HG02943 (cell line): ENCODE measurements at regions not wholly inside any gene's neighbourhood (a gene's known extent, or its start where the extent isn't known, plus 50 kb on each side); places are given as distances from the start of the nearest gene placed in this dataset.

ENCODE experiments used
- ATAC-seq: cut with Tn5 transposase; IDR thresholded peaks from one replicate; pipeline ENCODE4 v1.9.1; 2021; ENCODE audit warnings: mild to moderate bottlenecking, low read depth, moderate library complexity; ENCODE audit not compliant: unreplicated experiment

DNA sequence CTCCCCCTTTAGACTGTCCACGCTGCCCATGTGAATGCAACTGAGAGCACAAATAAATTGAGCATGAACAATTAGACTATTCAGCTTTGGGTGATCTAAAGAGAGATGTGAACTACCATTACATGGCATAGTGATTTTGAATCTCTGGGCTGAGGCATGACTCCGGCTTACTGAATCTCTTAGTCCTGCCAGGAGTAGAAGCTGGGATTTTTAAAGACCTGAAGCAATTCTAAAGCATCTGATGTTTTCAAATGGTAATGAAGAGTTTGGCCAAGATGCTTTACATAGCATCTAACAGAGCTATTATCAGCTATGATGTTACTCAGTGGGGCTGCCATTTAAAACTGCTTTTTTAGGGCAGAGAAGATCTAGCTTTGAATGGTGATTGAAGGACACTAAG lies 1059.1 kb downstream of the SORCS3 start:
- no peak for ATAC-seq

DNA sequence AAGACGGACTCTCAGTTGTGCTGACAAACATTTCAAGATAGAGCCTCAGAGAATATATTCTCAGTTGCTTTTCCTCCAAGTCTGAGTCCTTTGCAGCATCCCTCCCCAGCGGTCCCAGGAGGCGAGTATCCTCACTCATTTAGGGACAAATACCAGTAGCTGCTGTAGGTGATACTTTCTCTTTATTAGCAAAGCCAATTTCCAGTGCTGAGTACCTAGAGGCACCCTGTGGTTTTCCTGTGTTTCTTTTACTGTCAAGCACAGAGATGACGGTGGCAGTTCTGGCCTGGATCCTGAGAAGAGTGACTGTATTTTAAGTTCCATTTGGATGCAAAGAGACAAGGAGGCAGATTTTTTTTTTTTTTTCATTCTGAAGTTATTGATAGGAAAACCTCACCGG lies 1058.4 kb downstream of the SORCS3 start:
- ATAC-seq, result no peak

DNA sequence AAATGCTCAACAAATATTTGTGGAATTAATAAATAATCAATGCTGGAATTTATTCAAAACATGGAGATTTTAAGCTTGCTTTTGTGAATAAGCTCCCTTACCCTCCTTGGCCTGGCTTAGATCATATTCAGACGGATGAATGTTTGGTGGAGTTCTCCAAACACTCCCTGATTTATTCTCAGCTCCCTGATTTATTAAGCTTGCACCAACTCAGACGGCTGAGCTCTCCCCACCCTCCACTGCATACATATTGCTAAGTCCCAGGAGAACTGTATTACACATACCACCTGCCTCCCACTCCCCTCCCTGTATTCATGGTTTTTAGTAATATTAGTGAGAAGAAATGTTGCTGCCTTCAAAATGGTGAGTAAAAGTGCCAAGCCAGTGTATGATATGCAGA lies 1057.5 kb downstream of the SORCS3 start:
- ATAC-seq, result no peak

DNA sequence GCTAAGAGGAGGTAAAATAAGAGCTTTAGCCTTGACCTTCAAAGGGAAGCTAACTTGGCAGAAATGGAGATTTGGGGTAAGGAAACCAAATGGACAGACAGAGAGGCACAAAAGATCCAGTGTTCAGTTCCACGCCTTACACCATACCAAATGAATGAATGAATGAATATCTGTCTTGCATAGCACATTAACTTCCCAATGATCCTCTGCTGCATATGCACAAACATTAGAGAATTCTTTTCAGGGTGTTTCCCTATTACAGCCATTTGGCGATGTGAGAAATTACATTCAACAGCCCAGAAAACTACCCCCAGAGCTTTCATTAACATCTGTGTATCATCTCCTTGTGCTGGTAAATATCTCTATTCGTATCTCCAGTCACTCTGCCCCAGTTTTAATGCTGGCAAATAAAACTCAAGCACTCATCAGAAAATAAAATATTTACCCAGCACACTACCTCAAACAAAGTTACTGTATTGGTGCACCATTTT lies 1056.2 kb downstream of the SORCS3 start:
- ATAC-seq, result no peak

DNA sequence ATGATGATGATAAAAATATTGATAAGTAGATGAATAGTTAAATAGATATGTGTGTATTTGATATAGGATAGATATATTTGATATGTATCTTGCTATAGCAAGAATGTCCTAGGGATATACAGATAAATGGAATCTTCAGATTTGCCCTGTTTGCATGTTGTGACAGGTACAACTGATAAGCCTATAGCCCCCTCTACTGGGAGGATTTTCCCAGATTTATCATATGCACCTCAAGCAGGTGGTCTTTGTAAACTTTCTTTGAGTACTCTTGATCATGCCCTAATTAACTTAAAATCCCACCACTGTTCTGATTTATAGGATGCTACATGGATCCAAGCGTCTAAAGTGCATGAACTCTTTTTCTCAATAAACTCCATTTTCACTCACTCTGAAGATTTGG lies 1050.7 kb downstream of the SORCS3 start:
- ATAC-seq, result no peak

DNA sequence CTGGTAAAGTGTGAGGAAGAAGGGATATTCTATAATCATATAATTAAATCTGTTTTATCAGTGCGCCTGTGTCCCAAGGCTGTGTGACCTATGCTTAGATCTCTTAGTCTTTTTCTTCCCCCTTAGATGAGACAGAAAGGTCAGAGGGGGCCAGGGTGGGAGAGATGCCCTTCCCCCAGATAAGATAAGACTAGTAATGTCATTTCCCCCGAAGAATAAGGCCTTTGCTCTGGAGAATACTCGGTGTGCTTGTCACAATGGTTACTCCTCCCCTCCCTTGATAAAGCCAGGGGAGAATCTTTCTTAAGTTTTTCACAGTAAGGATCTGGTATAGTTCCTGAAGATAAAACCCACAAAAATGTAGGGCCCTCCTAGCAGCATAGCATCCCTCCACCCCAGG lies 1041.8 kb downstream of the SORCS3 start:
- ATAC-seq, result no peak

DNA sequence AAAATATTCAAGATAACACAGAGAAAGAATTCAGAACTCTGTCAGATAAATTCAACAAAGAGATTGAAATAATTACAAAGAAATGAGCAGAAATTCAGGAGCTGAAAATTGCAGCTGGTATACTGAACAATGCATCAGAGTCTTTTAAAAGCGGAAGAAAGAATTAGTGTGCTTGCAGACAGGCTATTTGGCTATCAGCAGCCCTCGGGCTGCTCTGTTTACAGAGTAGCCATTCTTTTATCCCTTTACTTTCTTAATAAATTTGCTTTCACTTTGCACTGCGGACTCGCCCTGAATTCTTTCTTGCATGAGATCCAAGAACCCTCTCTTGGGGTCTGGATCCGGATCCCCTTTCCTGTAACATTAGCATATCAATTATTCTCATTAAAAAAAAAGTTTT lies 1040.0 kb downstream of the SORCS3 start:
- ATAC-seq, result no peak

DNA sequence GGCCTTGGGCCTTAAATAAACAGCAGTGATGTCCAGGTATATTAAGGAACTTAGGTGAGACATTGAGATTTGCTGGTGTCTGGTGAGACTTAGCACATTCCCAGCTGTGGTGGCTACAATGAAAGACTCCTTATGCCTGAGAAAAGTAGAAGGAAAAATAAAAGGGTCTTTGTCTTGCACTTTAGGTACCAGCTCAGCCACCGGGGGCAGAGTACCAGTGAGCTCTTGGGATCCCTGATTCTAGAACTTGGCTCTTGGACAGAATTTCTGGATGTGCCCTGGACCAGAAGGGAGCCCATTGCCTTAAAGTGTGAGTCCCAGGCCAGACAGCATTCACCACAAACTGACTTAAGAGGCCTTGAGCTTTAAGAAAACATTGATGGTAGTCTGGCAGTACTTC lies 1038.7 kb downstream of the SORCS3 start:
- ATAC-seq, result no peak

DNA sequence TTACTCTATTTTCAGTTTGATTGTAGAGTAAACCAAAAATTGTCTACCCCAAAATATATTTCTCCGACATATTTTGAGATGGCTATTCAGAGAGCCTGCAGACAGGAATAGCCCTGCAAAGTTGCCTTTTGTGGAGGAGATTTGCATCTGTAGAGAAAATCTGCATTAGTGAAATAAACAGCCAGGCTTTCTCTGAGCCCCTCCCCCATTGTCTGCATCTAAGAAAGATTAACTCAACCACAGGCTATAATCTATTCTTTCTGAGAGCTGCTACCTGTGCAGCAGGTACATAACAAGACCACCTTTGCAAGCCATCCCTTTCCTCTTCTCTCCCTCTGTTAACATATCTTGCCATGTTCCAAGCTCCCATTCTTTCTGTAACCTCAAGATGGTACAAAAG lies 1034.2 kb downstream of the SORCS3 start:
- ATAC-seq, result no peak

DNA sequence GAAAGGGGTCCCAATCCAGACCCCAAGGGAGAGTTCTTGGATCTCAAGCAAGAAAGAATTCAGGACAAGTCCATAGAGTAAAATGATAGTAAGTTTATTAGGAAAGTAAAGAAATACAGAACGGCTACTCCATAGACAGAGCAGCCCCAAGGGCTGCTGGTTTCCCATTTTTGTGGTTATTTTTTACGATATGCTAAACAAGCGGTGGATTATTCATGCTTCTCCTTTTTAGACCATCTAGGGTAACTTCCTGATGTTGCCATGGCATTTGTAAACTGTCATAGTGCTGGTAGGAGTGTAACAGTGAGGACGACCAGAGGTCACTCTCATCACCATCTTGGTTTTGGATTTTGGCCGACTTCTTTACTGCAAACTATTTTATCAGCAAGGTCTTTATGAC lies 1033.4 kb downstream of the SORCS3 start:
- no peak for ATAC-seq

DNA sequence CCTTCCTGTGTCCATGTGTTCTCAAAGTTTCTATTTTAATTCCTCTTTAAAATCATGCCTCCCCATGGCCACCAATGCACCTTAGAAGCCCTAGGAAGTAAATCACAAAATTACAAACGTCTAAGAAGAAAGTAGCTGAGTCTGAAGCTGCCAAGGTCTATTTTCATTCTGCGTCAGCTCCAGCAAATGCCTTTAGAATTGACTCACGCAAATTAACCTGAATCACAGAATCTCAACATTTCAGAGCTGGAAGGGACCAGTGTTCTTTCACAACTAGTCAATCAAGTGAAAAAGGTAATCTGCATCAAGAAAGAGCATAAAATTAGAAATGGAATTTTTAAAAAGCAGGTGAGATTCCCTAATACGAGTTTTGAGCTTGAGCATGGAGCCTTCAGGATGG lies 1017.6 kb downstream of the SORCS3 start:
- ATAC-seq, result no peak

DNA sequence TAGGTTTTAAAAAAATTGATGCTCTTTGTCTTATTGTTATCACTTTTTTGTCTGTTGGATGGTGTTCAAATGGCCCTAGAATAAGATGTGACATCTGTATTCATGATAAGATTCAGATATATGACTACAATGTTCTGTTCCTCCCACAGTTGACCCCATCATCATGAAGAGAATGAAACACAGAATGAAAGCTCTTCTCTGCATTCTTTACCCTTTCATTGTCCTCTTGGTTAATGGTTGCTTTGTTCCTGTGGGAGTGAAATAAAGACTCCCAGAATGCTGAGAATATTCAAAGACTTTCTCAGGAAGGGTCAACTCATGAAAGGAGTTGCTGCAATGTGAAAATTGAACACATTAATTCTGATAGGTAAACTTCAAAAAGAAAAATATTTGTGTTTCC lies 1015.8 kb downstream of the SORCS3 start:
- ATAC-seq, result no peak

DNA sequence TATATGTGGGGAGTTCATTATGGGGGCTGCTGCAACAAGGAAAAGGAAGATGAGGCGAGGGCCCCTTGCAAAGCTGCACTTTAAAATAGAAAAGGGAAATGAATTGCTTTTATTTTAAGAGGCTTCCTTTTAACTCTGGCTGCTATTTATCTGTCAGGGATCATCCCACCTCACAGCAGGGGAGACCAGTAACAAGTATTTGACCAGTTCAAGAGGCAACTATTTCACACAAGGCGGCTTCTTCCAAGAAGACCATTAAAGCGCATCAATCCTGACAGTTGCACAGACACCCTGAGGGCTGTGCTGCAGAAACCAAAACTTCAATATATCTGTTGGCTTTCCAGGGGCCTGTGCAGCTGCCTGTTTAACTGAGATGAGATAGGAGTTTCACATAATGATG lies 1009.2 kb downstream of the SORCS3 start:
- ATAC-seq, result no peak

DNA sequence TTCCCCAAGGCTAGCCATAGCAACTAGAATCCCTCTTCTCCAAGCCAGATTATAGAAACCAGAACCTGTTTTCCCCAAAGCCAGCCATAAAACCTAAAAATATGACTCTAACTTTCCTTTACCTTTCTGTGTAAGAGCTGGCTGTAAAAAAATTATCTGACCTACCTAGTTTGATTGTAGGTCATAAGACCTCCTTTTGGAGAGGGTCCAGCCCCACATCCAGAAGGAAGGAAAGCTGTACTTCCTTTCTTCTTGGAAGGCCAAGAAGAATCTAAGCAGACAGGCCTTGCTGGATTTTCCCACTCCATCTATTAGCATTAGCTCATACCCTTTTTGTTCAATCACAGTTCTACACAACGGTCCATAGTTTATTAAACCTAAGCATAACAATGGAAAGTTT lies 1006.3 kb downstream of the SORCS3 start:
- no peak for ATAC-seq

DNA sequence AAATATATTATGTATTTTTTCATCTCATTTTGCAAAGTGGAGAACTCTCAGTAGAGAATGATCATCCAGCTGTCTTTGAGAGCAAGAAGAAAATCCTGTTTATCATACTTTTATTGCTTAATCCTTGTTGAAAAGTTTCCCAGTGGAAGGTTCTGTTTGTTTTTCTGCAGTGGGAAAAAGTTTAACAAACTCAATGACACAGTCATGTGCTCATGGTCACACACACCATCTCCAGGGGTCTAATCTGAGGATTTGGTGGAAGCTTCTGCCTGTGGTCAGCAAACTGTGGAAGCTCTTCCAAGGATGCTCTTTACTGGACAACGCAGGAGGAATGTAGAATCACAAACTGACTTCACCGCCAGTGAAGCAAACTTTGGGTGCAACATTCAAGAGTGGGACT lies 1003.9 kb downstream of the SORCS3 start:
- ATAC-seq, result no peak

DNA sequence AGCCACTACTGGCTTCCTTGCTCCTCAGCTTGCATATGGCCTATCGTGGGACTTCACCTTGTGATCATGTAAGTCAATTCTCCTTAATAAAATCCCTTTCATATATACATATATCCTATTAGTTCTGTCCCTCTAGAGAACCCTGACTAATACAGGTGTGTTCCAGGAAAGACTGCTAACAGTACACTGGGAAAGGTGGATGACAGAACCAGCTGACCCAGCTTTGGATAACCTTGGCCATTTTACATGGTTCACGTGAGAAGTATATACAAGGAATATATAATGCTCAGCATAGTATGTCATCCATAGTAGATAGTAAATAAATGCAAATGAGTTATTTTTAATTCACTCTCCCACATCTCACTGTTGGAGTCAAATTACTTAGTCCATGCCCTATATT lies 1003.5 kb downstream of the SORCS3 start:
- no peak for ATAC-seq

DNA sequence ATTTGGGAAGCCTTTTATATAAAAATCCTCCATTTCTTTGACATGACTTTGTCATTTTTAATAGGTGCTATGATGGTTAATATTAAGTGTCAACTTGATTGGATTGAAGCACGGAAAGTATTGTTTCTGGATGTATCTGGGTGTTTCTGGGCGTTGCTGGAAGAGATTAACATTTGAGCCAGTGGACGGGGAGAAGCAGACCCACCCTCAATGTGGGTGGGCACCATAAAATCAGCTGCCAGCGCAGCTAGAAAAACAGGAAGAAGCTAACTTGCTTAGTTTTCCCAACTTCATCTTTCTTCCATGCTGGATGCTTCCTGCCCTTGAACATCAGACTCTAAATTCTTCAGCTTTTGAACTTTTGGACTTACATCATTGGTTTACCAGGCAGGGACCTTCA lies 1003.0 kb downstream of the SORCS3 start:
- no peak for ATAC-seq

DNA sequence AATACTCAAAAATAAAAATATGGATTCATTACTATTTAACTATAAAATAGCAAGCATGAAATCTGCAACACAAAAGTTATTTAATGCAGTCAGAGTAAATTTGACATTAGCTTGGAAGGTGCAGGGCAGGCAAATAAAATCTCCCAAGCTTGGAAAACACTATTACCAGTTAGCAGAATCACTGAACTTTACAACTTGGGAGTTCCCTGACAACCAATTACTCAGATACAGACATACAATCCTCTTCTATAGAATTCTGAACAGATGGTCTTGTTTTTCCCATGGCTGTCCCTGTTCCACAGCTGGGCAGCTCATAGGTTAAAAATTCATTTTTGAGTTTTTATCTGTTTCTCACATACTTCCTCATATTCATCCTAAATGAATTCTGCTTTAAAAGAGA lies 1002.6 kb downstream of the SORCS3 start:
- ATAC-seq, result no peak

DNA sequence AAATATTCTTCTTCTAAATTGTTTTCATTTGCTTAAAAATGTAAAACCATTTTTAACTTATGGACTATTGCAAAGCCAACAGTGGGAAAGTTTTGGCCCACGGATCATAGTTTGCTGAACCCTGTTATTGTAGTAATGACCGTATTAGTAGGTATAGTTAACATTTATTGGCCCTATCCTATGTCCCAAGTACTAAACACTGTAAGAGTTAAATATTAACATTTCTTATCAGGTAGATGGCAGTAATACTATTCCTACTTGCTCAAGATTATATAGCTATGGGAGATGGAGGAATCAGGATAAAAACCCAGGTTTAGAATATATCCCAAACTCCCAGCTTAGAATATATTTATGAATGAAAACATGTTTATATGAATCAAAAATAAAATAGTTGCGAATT lies 993.2 kb downstream of the SORCS3 start:
- no peak for ATAC-seq

DNA sequence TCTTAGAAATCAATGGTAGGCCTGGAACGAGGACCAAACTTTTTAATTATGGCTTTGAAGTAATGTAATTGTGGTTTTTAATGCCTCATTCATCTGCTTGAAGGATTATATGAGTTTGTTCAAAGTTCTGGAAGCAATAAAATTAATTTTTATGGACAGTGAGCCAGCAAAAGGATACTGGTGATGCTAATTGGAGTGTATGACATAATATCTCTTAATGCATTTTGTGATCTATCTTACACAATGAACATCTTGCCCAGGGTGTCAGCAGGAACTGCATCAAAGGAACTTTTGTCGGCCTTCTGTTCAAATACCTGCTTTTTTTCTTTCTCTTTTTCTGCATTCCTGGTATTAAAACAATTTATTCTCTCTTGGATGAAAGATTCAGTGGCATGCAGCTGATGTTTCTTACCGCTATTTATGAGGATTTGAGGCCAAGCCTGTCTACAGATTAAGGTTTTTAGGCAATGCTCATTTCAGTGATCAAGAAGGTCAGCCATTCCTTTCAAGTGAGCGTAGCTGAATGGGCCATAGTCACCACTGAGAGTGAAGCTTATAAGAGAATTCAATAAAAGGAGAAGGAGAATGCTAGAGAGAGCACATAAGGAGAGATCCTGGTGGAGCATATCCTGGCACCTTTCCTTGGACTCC lies 974.8 kb downstream of the SORCS3 start:
- ATAC-seq, result no peak

DNA sequence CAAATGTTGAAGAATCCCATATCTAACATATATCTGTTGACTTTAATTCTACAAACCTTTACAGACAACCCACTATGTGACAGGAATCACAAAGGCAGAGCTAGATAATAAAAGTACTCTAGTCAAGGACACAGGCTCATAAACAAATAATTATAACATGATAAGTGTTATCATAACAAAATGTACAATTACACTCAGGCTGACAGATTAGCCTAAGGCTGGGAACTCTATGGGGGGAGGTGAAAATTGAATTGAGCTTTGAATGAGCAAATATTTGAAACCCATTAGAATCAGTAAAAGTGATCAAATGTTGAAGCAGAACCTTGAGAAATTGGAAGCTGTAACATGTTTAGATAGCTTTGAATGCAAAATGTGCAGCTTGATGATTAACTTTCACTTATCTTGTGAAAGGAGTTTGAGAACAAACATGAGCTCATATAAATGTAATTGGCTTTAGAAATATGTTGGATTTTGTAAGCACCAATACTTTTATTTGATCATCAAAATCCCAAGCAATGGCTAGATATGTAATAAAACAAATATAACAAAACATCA lies 970.2 kb downstream of the SORCS3 start:
- no peak for ATAC-seq

DNA sequence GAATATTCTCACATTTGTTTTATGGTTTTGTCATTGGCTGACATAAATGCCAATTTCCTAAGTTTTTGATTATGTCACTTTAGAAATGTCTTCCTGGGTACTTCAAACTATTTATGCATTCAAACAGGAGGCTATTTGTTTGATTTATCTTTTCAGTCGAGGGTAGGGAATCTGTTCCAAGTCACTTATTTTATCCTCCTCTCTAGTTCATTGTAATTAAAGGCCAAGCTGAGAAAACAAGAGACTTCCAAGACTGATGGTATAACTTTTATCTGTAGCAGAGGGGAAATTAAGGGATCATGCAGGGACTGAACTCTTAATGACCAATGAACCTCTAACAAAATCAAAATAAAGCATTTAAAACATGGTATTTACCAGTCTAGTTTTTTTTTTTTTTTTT lies 968.4 kb downstream of the SORCS3 start:
- ATAC-seq, result no peak

DNA sequence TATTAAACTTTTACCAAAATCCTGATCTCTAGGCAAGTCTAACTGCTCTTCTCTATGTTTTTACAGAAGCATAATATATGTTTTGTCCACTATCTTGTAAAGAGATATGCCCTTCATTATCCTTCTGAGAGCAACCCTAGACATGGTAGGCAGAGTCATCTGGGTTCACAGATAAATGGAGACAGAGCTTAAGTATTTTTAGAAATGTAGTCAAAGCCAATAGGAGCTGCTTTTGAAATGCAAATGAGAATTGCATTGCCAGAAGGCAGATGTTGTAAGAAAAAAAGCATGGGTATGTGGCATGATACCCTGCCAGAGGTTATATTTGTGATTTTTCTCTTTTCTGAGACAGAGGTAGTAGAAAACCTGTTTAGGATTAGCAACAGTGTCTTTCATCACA lies 964.8 kb downstream of the SORCS3 start:
- ATAC-seq, result no peak
